HCT116 (cell line): ENCODE measurements at regions not wholly inside any gene's neighbourhood (a gene's known extent, or its start where the extent isn't known, plus 50 kb on each side); places are given as distances from the start of the nearest gene placed in this dataset.

Source experiments
- CEBPB ChIP-seq: IDR thresholded peaks from 2 replicates; pipeline ENCODE4 v1.6.1; 2012; ENCODE audit warnings: low read depth
- CTCF ChIP-seq, 3 experiments: fragments of 200-600 bp in 1 of 3; sonication (generic) in 1 of 3; IDR thresholded peaks in 2 of 3; conservative IDR thresholded peaks in 1 of 3; 2 replicates each; pipeline ENCODE4 v1.5.1; 2012 to 2017; ENCODE audit warnings: low read depth in 2 of 3, low read length in 2 of 3, antibody characterized with exemption in 1 of 3, borderline replicate concordance in 1 of 3, control low read depth in 1 of 3, mild to moderate bottlenecking in 1 of 3, mixed read lengths in 1 of 3, mixed run types in 1 of 3, moderate library complexity in 1 of 3; ENCODE audit not compliant: insufficient read depth in 1 of 3
- EGR1 ChIP-seq: IDR thresholded peaks from 2 replicates; pipeline ENCODE4 v1.6.1; 2012; ENCODE audit warnings: low read depth
- EZH2 ChIP-seq: fragments of 200-600 bp; sonication (generic); IDR thresholded peaks from 2 replicates; pipeline ENCODE4 v1.6.1; 2017; ENCODE audit warnings: antibody characterized with exemption, mixed run types
- POLR2A ChIP-seq: IDR thresholded peaks from 2 replicates; pipeline ENCODE4 v1.7.0; 2011; ENCODE audit warnings: borderline replicate concordance; ENCODE audit not compliant: insufficient read depth, insufficient read length; ENCODE audit errors: extremely low read depth
- POLR2AphosphoS5 ChIP-seq: IDR thresholded peaks from 2 replicates; pipeline ENCODE4 v1.6.1; 2011; ENCODE audit warnings: mild to moderate bottlenecking, low read depth, low read length, moderate library complexity
- REST ChIP-seq: IDR thresholded peaks from 2 replicates; pipeline ENCODE4 v1.6.1; 2012; ENCODE audit warnings: low read depth
- SIN3A ChIP-seq: IDR thresholded peaks from 2 replicates; pipeline ENCODE4 v1.6.1; 2012; ENCODE audit warnings: low read depth
- TCF7L2 ChIP-seq: IDR thresholded peaks from 2 replicates; pipeline ENCODE4 v1.7.0; 2011; ENCODE audit warnings: borderline replicate concordance, inconsistent platforms; ENCODE audit not compliant: insufficient read depth, insufficient read length; ENCODE audit errors: extremely low read depth
- YY1 ChIP-seq: IDR thresholded peaks from 2 replicates; pipeline ENCODE4 v1.6.1; 2011; ENCODE audit warnings: low read length, low read depth, moderate library complexity, mild to moderate bottlenecking; ENCODE audit not compliant: insufficient replicate concordance; ENCODE audit errors: extremely low read depth
- ZBTB33 ChIP-seq: IDR thresholded peaks from 2 replicates; pipeline ENCODE4 v1.6.1; 2011; ENCODE audit warnings: mild to moderate bottlenecking, low read length, moderate library complexity; ENCODE audit not compliant: insufficient replicate concordance; ENCODE audit errors: extremely low read depth
- ZNF274 ChIP-seq: fragments of 200-500 bp; sonication (Bioruptor generic); IDR thresholded peaks from 2 replicates; pipeline ENCODE4 v1.6.1; 2014; ENCODE audit warnings: mild to moderate bottlenecking, low read depth, low read length, inconsistent platforms

- TF ChIP-seq CEBPB (no peak), CTCF (IDR thresholded peaks at IDR 0.05 in 2 of 3, conservative IDR thresholded peaks at IDR 0.05 in 1 of 3; ENCODE audit: borderline replicate concordance in 1 of 3, insufficient read depth in 1 of 3, low read depth in 2 of 3, low read length in 2 of 3) (no peak), SIN3A (no peak), ZNF274 (no peak), EGR1 (no peak), YY1 (no peak), EZH2 (no peak), POLR2A (no peak), ZBTB33 (no peak), TCF7L2 (no peak), POLR2AphosphoS5 (no peak), REST (no peak)
Observed at GRCh38 chr6:170030284-170030815, 260.5 kb downstream of the DLL1 start.
